ENCODE measurements at regions not wholly inside any gene's neighbourhood (a gene's known extent, or its start where the extent isn't known, plus 50 kb on each side); places are given as distances from the start of the nearest gene placed in this dataset.

- TF ChIP-seq CTCF (IDR thresholded peaks at IDR 0.05; ENCODE audit: low read depth, low read length) (no peak), POLR2A (IDR thresholded peaks at IDR 0.05; ENCODE audit: extremely low read depth, insufficient read length) (no peak)
- TF ChIP-seq, protein P1, sequence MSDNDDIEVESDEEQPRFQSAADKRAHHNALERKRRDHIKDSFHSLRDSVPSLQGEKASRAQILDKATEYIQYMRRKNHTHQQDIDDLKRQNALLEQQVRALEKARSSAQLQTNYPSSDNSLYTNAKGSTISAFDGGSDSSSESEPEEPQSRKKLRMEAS (IDR thresholded peaks at IDR 0.05; ENCODE audit: low read depth, low read length) = no peak
Measured at GRCh38 chr5:5649641-5650040, 227.2 kb downstream of the ICE1 start.

Data from NB4 (cell line).